Trophoblast cell (in vitro differentiated cells and primary cell): ENCODE measurements at regions not wholly inside any gene's neighbourhood (a gene's known extent, or its start where the extent isn't known, plus 50 kb on each side); places are given as distances from the start of the nearest gene placed in this dataset.

Experiments
- DNase-seq, 2 donors: peaks; one replicate each; pipeline ENCODE4 v3.0.0-alpha.2; 2016
- H2AFZ ChIP-seq: 2 replicates; pipeline ENCODE4 v1.6.1; 2013; ENCODE audit warnings: low read length, moderate library complexity, mild to moderate bottlenecking; ENCODE audit not compliant: insufficient read depth, poor library complexity
- H2AK5ac ChIP-seq: 2 replicates; pipeline ENCODE4 v1.6.1; 2013; ENCODE audit warnings: mild to moderate bottlenecking, low read length
- H2BK120ac ChIP-seq: 2 replicates; pipeline ENCODE4 v1.6.1; 2013; ENCODE audit warnings: low read length, mild to moderate bottlenecking, moderate library complexity; ENCODE audit not compliant: insufficient read depth, poor library complexity
- H2BK12ac ChIP-seq: 2 replicates; pipeline ENCODE4 v1.6.1; 2013; ENCODE audit warnings: mild to moderate bottlenecking, low read length, moderate library complexity
- H2BK5ac ChIP-seq: 2 replicates; pipeline ENCODE4 v1.6.1; 2013; ENCODE audit warnings: low read length, low read depth, moderate library complexity, mild to moderate bottlenecking; ENCODE audit not compliant: poor library complexity
- H3K14ac ChIP-seq: 2 replicates; pipeline ENCODE4 v1.6.1; 2013; ENCODE audit warnings: mild to moderate bottlenecking, low read length
- H3K18ac ChIP-seq: 2 replicates; pipeline ENCODE4 v1.6.1; 2013; ENCODE audit warnings: mild to moderate bottlenecking, low read length
- H3K23ac ChIP-seq: 2 replicates; pipeline ENCODE4 v1.6.1; 2013; ENCODE audit warnings: low read length
- H3K27ac ChIP-seq: 2 replicates; pipeline ENCODE4 v1.5.1; 2013; ENCODE audit warnings: low read depth, mild to moderate bottlenecking, inconsistent platforms, low read length, moderate library complexity
- H3K27me3 ChIP-seq: 2 replicates; pipeline ENCODE4 v1.6.1; 2013; ENCODE audit warnings: inconsistent platforms, mild to moderate bottlenecking, low read length, moderate library complexity; ENCODE audit not compliant: insufficient read depth
- H3K36me3 ChIP-seq, 2 experiments: 1 replicate in 1 of 2; 2 replicates in 1 of 2; pipeline ENCODE4 v1.6.1; 2013; ENCODE audit warnings: low read length in 2 of 2, mild to moderate bottlenecking in 2 of 2, moderate library complexity in 1 of 2; ENCODE audit not compliant: insufficient read depth in 2 of 2, control insufficient read depth in 1 of 2
- H3K4ac ChIP-seq: 2 replicates; pipeline ENCODE4 v1.6.1; 2013; ENCODE audit warnings: low read depth, mild to moderate bottlenecking, low read length, moderate library complexity
- H3K4me1 ChIP-seq, 2 experiments: 1 replicate in 1 of 2; 2 replicates in 1 of 2; pipeline ENCODE4 v1.6.1; 2013; ENCODE audit warnings: low read length in 2 of 2, mild to moderate bottlenecking in 2 of 2, moderate library complexity in 1 of 2; ENCODE audit not compliant: insufficient read depth in 2 of 2, control insufficient read depth in 1 of 2
- H3K4me2 ChIP-seq: 2 replicates; pipeline ENCODE4 v1.6.1; 2013; ENCODE audit warnings: inconsistent platforms, mild to moderate bottlenecking, low read length, moderate library complexity
- H3K4me3 ChIP-seq: 2 replicates; pipeline ENCODE4 v1.5.1; 2013; ENCODE audit warnings: mild to moderate bottlenecking, low read depth, low read length, inconsistent platforms
- H3K79me1 ChIP-seq: one replicate; pipeline ENCODE4 v1.6.1; 2013; ENCODE audit warnings: low read length
- H3K79me2 ChIP-seq: 2 replicates; pipeline ENCODE4 v1.6.1; 2013; ENCODE audit warnings: low read length, mild to moderate bottlenecking; ENCODE audit not compliant: control insufficient read depth, insufficient read depth, poor library complexity
- H3K9ac ChIP-seq: 2 replicates; pipeline ENCODE4 v1.6.1; 2013; ENCODE audit warnings: mild to moderate bottlenecking, low read length
- H3K9me3 ChIP-seq: 2 replicates; pipeline ENCODE4 v1.6.1; 2013; ENCODE audit warnings: low read depth, mild to moderate bottlenecking, control low read depth, inconsistent platforms, low read length; ENCODE audit not compliant: insufficient read depth
- H4K12ac ChIP-seq: 2 replicates; pipeline ENCODE4 v1.6.1; 2013; ENCODE audit warnings: low read depth, mild to moderate bottlenecking, low read length, moderate library complexity
- H4K8ac ChIP-seq: 2 replicates; pipeline ENCODE4 v1.6.1; 2013; ENCODE audit warnings: low read depth, mild to moderate bottlenecking, low read length, moderate library complexity
- H4K91ac ChIP-seq: one replicate; pipeline ENCODE4 v1.6.1; 2013; ENCODE audit warnings: low read depth, mild to moderate bottlenecking, low read length, moderate library complexity
- WGBS: extraction: QIAGEN DNeasy Blood & Tissue Kit; methylation state at CpG from one replicate; pipeline ENCODE4 v1.1.7; 2013; ENCODE audit warnings: missing lambda C conversion rate; ENCODE audit not compliant: insufficient read length, insufficient coverage; ENCODE audit errors: extremely low coverage; 5-methylcytosine and 5-hydroxymethylcytosine counted together

GRCh38 chr11:4191031-4191571, 96.5 kb downstream of the RRM1 start:
- Histone ChIP-seq H3K27ac (no peak overlapping the region), H3K79me1 (peaks cover 4% of the 10 kb centered on the region), H2BK5ac (no peak overlapping the region), H2AFZ (no peak overlapping the region), H2BK12ac (no peak overlapping the region), H3K9ac (no peak overlapping the region), H3K79me2 (peaks cover 2% of the 10 kb centered on the region), H3K9me3 (peaks cover 2% of the 10 kb centered on the region), H3K27me3 (no peaks in the 10 kb centered on the region), H3K14ac (no peak overlapping the region), H3K4me1 (peaks cover 5 to 10% of the 10 kb centered on the region in 2 experiments), H3K4ac (no peak overlapping the region), H3K4me2 (no peak overlapping the region), H3K36me3 (no peaks in the 10 kb centered on the region), H4K12ac (no peak overlapping the region), H2BK120ac (no peak overlapping the region), H2AK5ac (no peak overlapping the region), H3K18ac (no peak overlapping the region), H3K4me3 (no peak overlapping the region), H4K8ac (no peak overlapping the region), H3K23ac (no peak overlapping the region), H4K91ac (no peak overlapping the region)
- DNase-seq, result no peak
- WGBS, result no CpG with 5 or more reads among the region's 9 CpGs

DNA sequence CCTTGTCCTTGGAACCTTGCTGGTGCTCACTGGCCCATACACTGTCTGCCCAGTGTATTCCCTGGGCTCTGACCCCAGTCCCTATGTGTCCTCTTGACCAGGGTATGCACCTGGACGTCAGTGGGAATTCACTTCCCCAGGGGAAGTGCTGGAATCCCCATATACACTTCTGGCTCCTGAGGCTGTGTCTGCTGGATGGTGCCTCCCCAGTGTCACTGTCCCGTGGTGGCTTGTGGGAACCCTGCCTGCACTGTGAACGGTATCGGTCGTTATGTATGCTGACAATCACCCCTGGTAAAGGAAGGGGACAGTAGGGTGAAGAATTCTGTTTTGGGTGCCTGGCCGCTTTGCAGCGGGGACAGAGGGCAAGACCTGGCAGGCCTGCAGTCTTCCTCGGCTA, 95.9 kb downstream of the RRM1 start:
- no peak overlapping the region for H2AK5ac ChIP-seq
- no peak overlapping the region for H2BK12ac ChIP-seq
- WGBS, result no CpG with 5 or more reads among the region's 8 CpGs
- H3K79me2 ChIP-seq, result peaks cover 2% of the 10 kb centered on the region
- no peaks in the 10 kb centered on the region for H3K36me3 ChIP-seq
- no peak overlapping the region for H4K12ac ChIP-seq
- H3K4me3 ChIP-seq, result no peak overlapping the region
- no peak for DNase-seq
- H3K23ac ChIP-seq, result no peak overlapping the region
- no peak overlapping the region for H3K27ac ChIP-seq
- H2AFZ ChIP-seq, result no peak overlapping the region
- H3K27me3 ChIP-seq, result no peaks in the 10 kb centered on the region
- peaks cover 5 to 10% of the 10 kb centered on the region in 2 experiments for H3K4me1 ChIP-seq
- no peak overlapping the region for H3K4me2 ChIP-seq
- no peak overlapping the region for H3K4ac ChIP-seq
- no peak overlapping the region for H2BK5ac ChIP-seq
- no peak overlapping the region for H3K14ac ChIP-seq
- H3K9me3 ChIP-seq, result peaks cover 2% of the 10 kb centered on the region
- peaks cover 4% of the 10 kb centered on the region for H3K79me1 ChIP-seq
- H3K18ac ChIP-seq, result no peak overlapping the region
- no peak overlapping the region for H4K91ac ChIP-seq
- no peak overlapping the region for H3K9ac ChIP-seq
- H4K8ac ChIP-seq, result no peak overlapping the region
- H2BK120ac ChIP-seq, result no peak overlapping the region

- no peak overlapping the region for H2BK5ac ChIP-seq
- H3K14ac ChIP-seq, result no peak overlapping the region
- no peak overlapping the region for H2AK5ac ChIP-seq
- H3K79me2 ChIP-seq, result peaks cover 2% of the 10 kb centered on the region
- H3K18ac ChIP-seq, result no peak overlapping the region
- no peaks in the 10 kb centered on the region for H3K27me3 ChIP-seq
- H4K8ac ChIP-seq, result no peak overlapping the region
- H3K9ac ChIP-seq, result no peak overlapping the region
- no CpG with 5 or more reads among the region's 2 CpGs for WGBS
- peaks cover 4% of the 10 kb centered on the region for H3K79me1 ChIP-seq
- H4K91ac ChIP-seq, result no peak overlapping the region
- no peak overlapping the region for H3K4me3 ChIP-seq
- H2AFZ ChIP-seq, result no peak overlapping the region
- H3K4ac ChIP-seq, result no peak overlapping the region
- H3K36me3 ChIP-seq, result no peaks in the 10 kb centered on the region
- peak; percentile 5 to 45 for DNase-seq
- peaks cover 2% of the 10 kb centered on the region for H3K9me3 ChIP-seq
- H2BK12ac ChIP-seq, result no peak overlapping the region
- H4K12ac ChIP-seq, result no peak overlapping the region
- H3K4me1 ChIP-seq, result peaks cover 5 to 10% of the 10 kb centered on the region in 2 experiments
- no peak overlapping the region for H3K27ac ChIP-seq
- H2BK120ac ChIP-seq, result no peak overlapping the region
- H3K23ac ChIP-seq, result no peak overlapping the region
- no peak overlapping the region for H3K4me2 ChIP-seq
Observed at GRCh38 chr11:4190098-4190497, 95.5 kb downstream of the RRM1 start.
